PC-3 (cell line): ENCODE measurements at regions not wholly inside any gene's neighbourhood (a gene's known extent, or its start where the extent isn't known, plus 50 kb on each side); places are given as distances from the start of the nearest gene placed in this dataset.

Experiments
- ATAC-seq: fragments of 200-7000 bp; cut with Tn5 transposase; 2 replicates; pipeline ENCODE4 v1.9.1; 2020; ENCODE audit warnings: mild to moderate bottlenecking, moderate library complexity
- BruUV-seq: library from RNA; stranded (reverse); fragments of 400-500 nt; replicated peaks from 2 replicates; lab custom pipeline; 2021; lab: Mats Ljungman, UMichigan
- CTCF ChIA-PET: fragments of 300-600 bp; sonication (Branson Sonifier 250); formaldehyde crosslinking; loops from one replicate; lab custom pipeline; 2022; ENCODE audit warnings: antibody characterized with exemption; lab: Charles Lee
- POLR2A ChIA-PET: fragments of 300-600 bp; sonication (Branson Sonifier 250); formaldehyde crosslinking; loops from one replicate; lab custom pipeline; 2022; ENCODE audit warnings: antibody characterized with exemption; ENCODE audit not compliant: unreplicated experiment; lab: Charles Lee
- DNase-seq: peaks from one replicate; pipeline ENCODE4 v3.0.0-alpha.2; 2015
- H2AFZ ChIP-seq: fragments of 300-600 bp; sonication (generic); 2 replicates; pipeline ENCODE4 v1.6.0; 2016; ENCODE audit warnings: antibody characterized with exemption, low read length
- H3F3A ChIP-seq: fragments of 300-600 bp; sonication (generic); one replicate; pipeline ENCODE4 v1.6.0; 2017; ENCODE audit warnings: antibody characterized with exemption, low read length, control low read depth, mild to moderate bottlenecking; ENCODE audit not compliant: unreplicated experiment
- H3K27ac ChIP-seq: fragments of 300-600 bp; sonication (generic); 2 replicates; pipeline ENCODE4 v1.5.1; 2016; ENCODE audit warnings: mild to moderate bottlenecking, low read length
- H3K27me3 ChIP-seq: fragments of 300-600 bp; sonication (generic); 2 replicates; pipeline ENCODE4 v1.6.1; 2016; ENCODE audit warnings: low read length, mixed read lengths
- H3K36me3 ChIP-seq: fragments of 300-600 bp; sonication (generic); 2 replicates; pipeline ENCODE4 v1.6.1; 2016; ENCODE audit warnings: low read depth, mixed run types, low read length, mixed read lengths
- H3K4me1 ChIP-seq: fragments of 300-600 bp; sonication (generic); 2 replicates; pipeline ENCODE4 v1.5.1; 2016; ENCODE audit warnings: low read length; ENCODE audit not compliant: insufficient read depth
- H3K4me2 ChIP-seq: fragments of 300-600 bp; sonication (generic); 2 replicates; pipeline ENCODE4 v1.6.0; 2016; ENCODE audit warnings: low read length
- H3K4me3 ChIP-seq: fragments of 300-600 bp; sonication (generic); 2 replicates; pipeline ENCODE4 v1.5.1; 2016; ENCODE audit warnings: mild to moderate bottlenecking, low read length, mixed read lengths
- H3K79me2 ChIP-seq: fragments of 300-600 bp; sonication (generic); 2 replicates; pipeline ENCODE4 v1.6.1; 2017; ENCODE audit warnings: low read length, mixed read lengths
- H3K9ac ChIP-seq: fragments of 300-600 bp; sonication (generic); 2 replicates; pipeline ENCODE4 v1.6.0; 2016; ENCODE audit warnings: mild to moderate bottlenecking, low read length
- H3K9me2 ChIP-seq: fragments of 300-600 bp; sonication (generic); replicated peaks from 2 replicates; pipeline ENCODE4 v1.6.1; 2016; ENCODE audit warnings: mixed run types, low read length, mixed read lengths
- H3K9me3 ChIP-seq: fragments of 300-600 bp; sonication (generic); 2 replicates; pipeline ENCODE4 v1.6.1; 2016; ENCODE audit warnings: low read length, mixed read lengths
- H4K20me1 ChIP-seq: fragments of 300-600 bp; sonication (generic); 2 replicates; pipeline ENCODE4 v1.6.1; 2016; ENCODE audit warnings: low read length, mixed read lengths
- EZH2 ChIP-seq: fragments of 300-600 bp; sonication (generic); IDR thresholded peaks from one replicate; pipeline ENCODE4 v1.6.1; 2017; ENCODE audit warnings: antibody characterized with exemption, mild to moderate bottlenecking, low read length; ENCODE audit not compliant: unreplicated experiment
- EZH2phosphoT487 ChIP-seq: fragments of 300-600 bp; sonication (generic); IDR thresholded peaks from 2 replicates; pipeline ENCODE4 v1.6.1; 2018; ENCODE audit warnings: mild to moderate bottlenecking, antibody characterized with exemption, low read length, borderline replicate concordance
- intact Hi-C: fragments of 100-400 bp; cut with micrococcal nuclease; formaldehyde crosslinking; loops from 2 replicates; pipeline ENCODE4 v1.9.0; 2023
- TF ChIP-seq, protein P1 (sequence below): fragments of 300-600 bp; sonication (generic); conservative IDR thresholded peaks from 2 replicates; pipeline ENCODE4 v1.5.1; 2017; ENCODE audit warnings: antibody characterized with exemption, low read depth, mild to moderate bottlenecking, low read length

- Histone ChIP-seq H3K4me1 (no peaks in the 10 kb centered on the region), H3K27ac (no peak overlapping the region), H3K27me3 (peaks cover 5% of the 10 kb centered on the region; the same call in 1 of the 2 replicates), H4K20me1 (no peaks in the 10 kb centered on the region), H3K9me3 (no peaks in the 10 kb centered on the region), H3K4me2 (no peak overlapping the region), H3K9me2 (no peaks in the 10 kb centered on the region), H3K4me3 (no peak overlapping the region), H3F3A (no peaks in the 10 kb centered on the region), H2AFZ (no peak overlapping the region), H3K36me3 (no peaks in the 10 kb centered on the region), H3K79me2 (no peaks in the 10 kb centered on the region), H3K9ac (no peak overlapping the region)
- DNase-seq (no peak), ATAC-seq (no peak)
- BruUV-seq, result no TSS peak
- ChIA-PET CTCF (interaction anchor here (0.6 kb wide), 1 partner anchor 11 kb away, joined by 8 read pairs; no protein-coding TSS in a partner anchor), POLR2A (no interaction called here)
- intact Hi-C loops, result no loop called here
- TF ChIP-seq EZH2 (no peak), EZH2phosphoT487 (no peak)
- TF ChIP-seq, protein P1, sequence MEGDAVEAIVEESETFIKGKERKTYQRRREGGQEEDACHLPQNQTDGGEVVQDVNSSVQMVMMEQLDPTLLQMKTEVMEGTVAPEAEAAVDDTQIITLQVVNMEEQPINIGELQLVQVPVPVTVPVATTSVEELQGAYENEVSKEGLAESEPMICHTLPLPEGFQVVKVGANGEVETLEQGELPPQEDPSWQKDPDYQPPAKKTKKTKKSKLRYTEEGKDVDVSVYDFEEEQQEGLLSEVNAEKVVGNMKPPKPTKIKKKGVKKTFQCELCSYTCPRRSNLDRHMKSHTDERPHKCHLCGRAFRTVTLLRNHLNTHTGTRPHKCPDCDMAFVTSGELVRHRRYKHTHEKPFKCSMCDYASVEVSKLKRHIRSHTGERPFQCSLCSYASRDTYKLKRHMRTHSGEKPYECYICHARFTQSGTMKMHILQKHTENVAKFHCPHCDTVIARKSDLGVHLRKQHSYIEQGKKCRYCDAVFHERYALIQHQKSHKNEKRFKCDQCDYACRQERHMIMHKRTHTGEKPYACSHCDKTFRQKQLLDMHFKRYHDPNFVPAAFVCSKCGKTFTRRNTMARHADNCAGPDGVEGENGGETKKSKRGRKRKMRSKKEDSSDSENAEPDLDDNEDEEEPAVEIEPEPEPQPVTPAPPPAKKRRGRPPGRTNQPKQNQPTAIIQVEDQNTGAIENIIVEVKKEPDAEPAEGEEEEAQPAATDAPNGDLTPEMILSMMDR, result no peak
Measured at GRCh38 chr10:69710008-69710888, 80.2 kb downstream of the FAM241B start.

DNA sequence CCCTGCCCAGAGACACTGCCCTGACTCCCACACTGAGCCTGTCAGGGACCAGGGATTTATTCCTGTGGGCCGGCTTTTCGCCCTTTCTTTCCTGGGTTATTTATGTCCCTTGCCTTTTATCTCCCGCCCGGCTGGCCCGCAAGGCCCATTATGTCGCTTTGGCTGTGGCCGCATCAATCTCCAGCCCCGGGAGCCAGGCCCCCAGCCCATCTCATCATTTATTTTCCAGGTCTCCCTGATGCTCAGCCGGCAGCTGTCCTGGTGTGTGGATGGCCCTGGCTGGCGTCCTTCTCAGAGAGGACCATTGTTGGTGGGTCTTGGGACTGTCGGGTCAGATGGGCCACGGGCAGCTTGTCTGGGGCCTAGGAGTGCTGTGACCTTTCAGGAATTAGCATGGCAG lies 82.3 kb downstream of the FAM241B start:
- DNase-seq, result no peak
- TF ChIP-seq EZH2 (no peak), EZH2phosphoT487 (no peak)
- TF ChIP-seq, protein P1, result no peak
- ChIA-PET POLR2A (no interaction called here), CTCF (interaction anchor here (0.6 kb wide), 2 partner anchors 75 to 434 kb away, joined by 3 read pairs; no protein-coding TSS in a partner anchor)
- no peak overlapping the region for H3K9ac ChIP-seq
- H3K4me3 ChIP-seq, result no peak overlapping the region
- no peaks in the 10 kb centered on the region for H3K36me3 ChIP-seq
- no peaks in the 10 kb centered on the region for H3K9me2 ChIP-seq
- H3K9me3 ChIP-seq, result no peaks in the 10 kb centered on the region
- H4K20me1 ChIP-seq, result no peaks in the 10 kb centered on the region
- H3K4me2 ChIP-seq, result no peak overlapping the region
- intact Hi-C loops, result no loop called here
- H3F3A ChIP-seq, result no peaks in the 10 kb centered on the region
- no peak overlapping the region for H3K27ac ChIP-seq
- H3K79me2 ChIP-seq, result no peaks in the 10 kb centered on the region
- H3K27me3 ChIP-seq, result peaks cover 5% of the 10 kb centered on the region; the same call in 1 of the 2 replicates
- ATAC-seq, result no peak
- H3K4me1 ChIP-seq, result no peaks in the 10 kb centered on the region
- no peak overlapping the region for H2AFZ ChIP-seq
- no TSS peak for BruUV-seq

DNA sequence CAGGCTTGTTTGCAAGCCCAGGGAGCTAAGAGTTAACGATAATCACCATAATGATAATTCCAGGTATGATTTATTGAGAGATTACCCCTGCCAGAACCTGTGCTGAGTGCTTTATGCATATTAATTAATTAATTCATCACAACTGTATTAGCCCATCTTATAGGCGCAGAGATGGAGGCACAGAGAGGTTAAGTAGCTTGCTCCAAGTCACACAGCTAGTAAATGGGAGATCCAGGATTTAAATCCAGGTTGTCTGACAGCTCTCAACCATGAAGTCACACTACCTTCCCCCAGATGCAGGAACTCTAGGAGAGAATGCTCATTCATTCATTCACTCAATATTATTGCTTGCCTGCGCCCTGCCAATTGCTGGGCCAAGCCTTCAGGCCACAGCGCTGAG lies 84.5 kb downstream of the FAM241B start:
- H3K36me3 ChIP-seq, result no peaks in the 10 kb centered on the region
- no peak for DNase-seq
- no peaks in the 10 kb centered on the region for H3K79me2 ChIP-seq
- H3K27ac ChIP-seq, result no peak overlapping the region
- H2AFZ ChIP-seq, result no peak overlapping the region
- intact Hi-C loops, result no loop called here
- H3K4me2 ChIP-seq, result no peak overlapping the region
- no peaks in the 10 kb centered on the region for H4K20me1 ChIP-seq
- ChIA-PET POLR2A (no interaction called here), CTCF (interaction anchor here (0.6 to 1.6 kb wide), 2 partner anchors 70 to 122 kb away, joined by 3 to 5 read pairs; no protein-coding TSS in a partner anchor)
- TF ChIP-seq, protein P1, result no peak
- no peaks in the 10 kb centered on the region for H3K9me3 ChIP-seq
- H3K27me3 ChIP-seq, result no peaks in the 10 kb centered on the region
- H3K4me3 ChIP-seq, result no peak overlapping the region
- H3F3A ChIP-seq, result no peaks in the 10 kb centered on the region
- no peaks in the 10 kb centered on the region for H3K9me2 ChIP-seq
- no peaks in the 10 kb centered on the region for H3K4me1 ChIP-seq
- BruUV-seq, result no TSS peak
- no peak overlapping the region for H3K9ac ChIP-seq
- no peak for ATAC-seq
